Body of pancreas (tissue), 4 donors: ENCODE measurements at regions not wholly inside any gene's neighbourhood (a gene's known extent, or its start where the extent isn't known, plus 50 kb on each side); places are given as distances from the start of the nearest gene placed in this dataset.

ENCODE experiments used
- ATAC-seq: fragments of 150-250 bp; one replicate; pipeline ENCODE4 v1.9.1; 2016
- DNase-seq, 4 donors: peaks; one replicate each; pipeline ENCODE4 v3.0.0-alpha.2; 2019
- H3K27ac ChIP-seq, 4 donors: fragments of 200-600 bp; sonication (generic); 1 replicate in 3 of 4; 2 replicates in 1 of 4; pipeline versions ENCODE4 v1.5.1 to v1.6.1; 2016 to 2019; ENCODE audit warnings: mild to moderate bottlenecking in 1 of 4, mixed read lengths in 1 of 4, moderate library complexity in 1 of 4
- H3K27me3 ChIP-seq, 2 donors: fragments of 200-600 bp; sonication (generic); one replicate each; pipeline ENCODE4 v1.6.0; 2016; ENCODE audit warnings: mild to moderate bottlenecking in 1 of 2
- H3K36me3 ChIP-seq, 2 donors: fragments of 200-600 bp; sonication (generic); replicated peaks in 1 of 2; 2 replicates each; pipeline ENCODE4 v1.5.1; 2016; ENCODE audit warnings: low read depth in 2 of 2; ENCODE audit not compliant: insufficient read depth in 1 of 2
- H3K4me1 ChIP-seq: fragments of 200-600 bp; sonication (generic); one replicate; pipeline ENCODE4 v1.6.0; 2016
- H3K4me3 ChIP-seq, 2 donors: fragments of 200-600 bp; sonication (generic); 1 replicate in 1 of 2; 2 replicates in 1 of 2; pipeline ENCODE4 v1.5.1; 2016 to 2019
- H3K9me3 ChIP-seq, 3 donors: fragments of 200-600 bp; sonication (generic); 1 replicate in 2 of 3; 2 replicates in 1 of 3; pipeline ENCODE4 v1.5.1; 2016
- POLR2A ChIP-seq, 3 donors: fragments of 450-650 bp; IDR thresholded peaks; one replicate each; pipeline ENCODE4 v1.6.1; 2016; ENCODE audit warnings: antibody characterized with exemption in 3 of 3, mild to moderate bottlenecking in 2 of 3
- WGBS, 2 donors: methylation state at CpG; one replicate each; pipeline ENCODE4 v1.1.5; 2017; 5-methylcytosine and 5-hydroxymethylcytosine counted together
- intact Hi-C: fragments of 100-400 bp; cut with DNase I; formaldehyde crosslinking; loops from one replicate; pipeline ENCODE4 v1.15.1; 2023
- TF ChIP-seq, protein P1 (sequence below), 7 experiments: fragments of 450-650 bp in 4 of 7; fragments of 200-600 bp in 3 of 7; sonication (generic) in 3 of 7; IDR thresholded peaks; one replicate each; pipeline ENCODE4 v1.5.1; 2016 to 2019; ENCODE audit warnings: antibody characterized with exemption in 7 of 7

DNA sequence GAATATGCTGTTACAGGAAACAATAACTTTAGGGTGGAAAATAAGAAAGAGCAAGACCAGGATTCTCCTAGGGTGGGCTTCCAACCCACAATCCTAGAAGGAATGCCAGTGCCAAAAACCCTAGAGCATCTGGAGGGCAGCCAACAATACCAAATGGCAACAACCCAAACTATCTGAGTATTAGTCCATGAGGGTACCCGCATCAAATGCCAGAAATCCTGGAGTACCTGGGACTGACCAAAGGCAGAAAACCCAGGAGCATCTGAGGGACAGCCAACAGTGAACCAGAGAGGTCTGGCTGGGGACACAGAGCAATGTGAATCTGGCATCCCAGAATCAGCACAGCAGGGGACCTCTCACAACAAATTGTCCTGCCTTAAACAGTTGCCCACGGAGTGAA lies 126.3 kb downstream of the SCG2 start:
- intact Hi-C loops, result no loop called here
- Histone ChIP-seq H3K4me3 (no peak overlapping the region), H3K36me3 (no peaks in the 10 kb centered on the region), H3K4me1 (no peaks in the 10 kb centered on the region), H3K9me3 (no peaks in the 10 kb centered on the region), H3K27me3 (no peaks in the 10 kb centered on the region), H3K27ac (no peak overlapping the region)
- DNase-seq, result no peak
- TF ChIP-seq POLR2A (IDR thresholded peaks at IDR 0.05), result no peak
- TF ChIP-seq, protein P1, sequence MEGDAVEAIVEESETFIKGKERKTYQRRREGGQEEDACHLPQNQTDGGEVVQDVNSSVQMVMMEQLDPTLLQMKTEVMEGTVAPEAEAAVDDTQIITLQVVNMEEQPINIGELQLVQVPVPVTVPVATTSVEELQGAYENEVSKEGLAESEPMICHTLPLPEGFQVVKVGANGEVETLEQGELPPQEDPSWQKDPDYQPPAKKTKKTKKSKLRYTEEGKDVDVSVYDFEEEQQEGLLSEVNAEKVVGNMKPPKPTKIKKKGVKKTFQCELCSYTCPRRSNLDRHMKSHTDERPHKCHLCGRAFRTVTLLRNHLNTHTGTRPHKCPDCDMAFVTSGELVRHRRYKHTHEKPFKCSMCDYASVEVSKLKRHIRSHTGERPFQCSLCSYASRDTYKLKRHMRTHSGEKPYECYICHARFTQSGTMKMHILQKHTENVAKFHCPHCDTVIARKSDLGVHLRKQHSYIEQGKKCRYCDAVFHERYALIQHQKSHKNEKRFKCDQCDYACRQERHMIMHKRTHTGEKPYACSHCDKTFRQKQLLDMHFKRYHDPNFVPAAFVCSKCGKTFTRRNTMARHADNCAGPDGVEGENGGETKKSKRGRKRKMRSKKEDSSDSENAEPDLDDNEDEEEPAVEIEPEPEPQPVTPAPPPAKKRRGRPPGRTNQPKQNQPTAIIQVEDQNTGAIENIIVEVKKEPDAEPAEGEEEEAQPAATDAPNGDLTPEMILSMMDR (IDR thresholded peaks at IDR 0.05), result no peak
- WGBS, 2 donors, result 75 to 81% methylated on average over 2 of the region's 2 CpGs
- no peak for ATAC-seq

DNA sequence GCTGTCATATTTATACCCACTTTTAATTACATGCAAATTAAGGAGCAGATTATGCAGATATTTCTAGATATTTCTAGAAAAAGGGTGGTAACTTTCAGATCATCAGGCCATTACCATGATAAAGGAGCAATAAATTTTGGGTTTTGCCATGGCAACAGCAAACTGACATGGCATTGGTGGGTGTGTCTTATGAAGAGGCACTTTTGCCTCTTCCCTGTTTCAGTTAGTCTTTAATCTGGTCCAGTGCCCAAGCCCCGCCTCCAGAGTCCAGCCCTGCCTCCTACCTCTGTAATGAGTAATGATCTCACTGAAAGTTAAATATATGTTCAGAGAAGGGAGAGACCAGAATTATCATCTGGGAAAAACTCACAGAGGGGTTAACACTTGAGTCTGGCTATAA lies 124.8 kb downstream of the SCG2 start:
- Histone ChIP-seq H3K27ac (no peak overlapping the region), H3K27me3 (no peaks in the 10 kb centered on the region), H3K36me3 (no peaks in the 10 kb centered on the region), H3K4me3 (no peak overlapping the region), H3K9me3 (no peaks in the 10 kb centered on the region), H3K4me1 (no peaks in the 10 kb centered on the region)
- 83 to 100% methylated on average over 1 of the region's 1 CpG for WGBS, 2 donors
- ATAC-seq (no peak), DNase-seq (no peak)
- TF ChIP-seq POLR2A (IDR thresholded peaks at IDR 0.05), result no peak
- TF ChIP-seq, protein P1 (IDR thresholded peaks at IDR 0.05), result no peak
- intact Hi-C loops, result no loop called here

DNA sequence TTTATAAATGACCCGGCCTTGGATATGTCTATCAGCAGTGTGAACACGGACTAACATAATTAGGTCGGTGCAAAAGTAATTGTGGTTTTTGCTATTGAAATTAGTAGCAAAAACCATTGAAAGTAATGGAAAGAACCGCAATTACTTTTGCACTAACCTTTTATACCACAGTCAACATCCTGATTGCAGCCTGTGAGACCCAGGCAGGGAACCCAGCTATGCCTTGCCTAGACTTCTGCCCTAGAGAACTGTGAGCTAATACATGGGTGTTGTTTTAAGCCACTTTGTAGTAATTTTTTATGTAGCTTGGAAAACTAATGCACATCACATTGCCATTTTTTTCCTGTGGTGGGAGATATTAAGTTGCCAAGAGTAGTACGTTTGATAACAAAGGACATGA lies 120.7 kb downstream of the SCG2 start:
- Histone ChIP-seq H3K4me3 (no peak overlapping the region), H3K9me3 (no peaks in the 10 kb centered on the region), H3K4me1 (no peaks in the 10 kb centered on the region), H3K36me3 (no peaks in the 10 kb centered on the region), H3K27ac (no peak overlapping the region), H3K27me3 (no peaks in the 10 kb centered on the region)
- intact Hi-C loops, result no loop called here
- no peak for DNase-seq
- 73 to 74% methylated on average over 5 of the region's 5 CpGs for WGBS, 2 donors
- ATAC-seq, result no peak
- TF ChIP-seq, protein P1 (IDR thresholded peaks at IDR 0.05), result no peak
- TF ChIP-seq POLR2A (IDR thresholded peaks at IDR 0.05), result no peak

DNA sequence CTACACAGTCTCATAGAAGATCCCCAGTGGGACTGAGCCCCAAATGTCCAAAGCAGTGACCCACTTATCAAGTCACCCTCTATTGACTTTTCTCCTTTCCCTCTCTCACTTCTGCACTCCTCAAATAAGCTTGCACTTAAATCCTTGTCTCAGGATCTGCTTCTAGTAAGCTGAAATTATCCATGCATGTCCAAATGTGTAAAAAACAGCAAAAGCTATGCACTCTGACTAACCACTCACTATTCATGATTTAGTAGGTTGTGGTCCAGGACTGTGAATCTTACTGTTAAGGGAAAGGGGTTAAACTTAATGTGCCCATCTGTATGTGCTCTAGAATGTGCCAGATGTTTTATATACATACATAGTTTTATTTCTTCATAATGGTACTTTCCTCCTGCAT lies 115.4 kb downstream of the SCG2 start:
- Histone ChIP-seq H3K36me3 (no peaks in the 10 kb centered on the region), H3K4me3 (no peak overlapping the region), H3K27ac (no peak overlapping the region), H3K27me3 (no peaks in the 10 kb centered on the region), H3K4me1 (no peaks in the 10 kb centered on the region), H3K9me3 (no peaks in the 10 kb centered on the region)
- intact Hi-C loops, result no loop called here
- TF ChIP-seq, protein P1 (IDR thresholded peaks at IDR 0.05), result no peak
- TF ChIP-seq POLR2A (IDR thresholded peaks at IDR 0.05), result no peak
- ATAC-seq (no peak), DNase-seq (no peak)

DNA sequence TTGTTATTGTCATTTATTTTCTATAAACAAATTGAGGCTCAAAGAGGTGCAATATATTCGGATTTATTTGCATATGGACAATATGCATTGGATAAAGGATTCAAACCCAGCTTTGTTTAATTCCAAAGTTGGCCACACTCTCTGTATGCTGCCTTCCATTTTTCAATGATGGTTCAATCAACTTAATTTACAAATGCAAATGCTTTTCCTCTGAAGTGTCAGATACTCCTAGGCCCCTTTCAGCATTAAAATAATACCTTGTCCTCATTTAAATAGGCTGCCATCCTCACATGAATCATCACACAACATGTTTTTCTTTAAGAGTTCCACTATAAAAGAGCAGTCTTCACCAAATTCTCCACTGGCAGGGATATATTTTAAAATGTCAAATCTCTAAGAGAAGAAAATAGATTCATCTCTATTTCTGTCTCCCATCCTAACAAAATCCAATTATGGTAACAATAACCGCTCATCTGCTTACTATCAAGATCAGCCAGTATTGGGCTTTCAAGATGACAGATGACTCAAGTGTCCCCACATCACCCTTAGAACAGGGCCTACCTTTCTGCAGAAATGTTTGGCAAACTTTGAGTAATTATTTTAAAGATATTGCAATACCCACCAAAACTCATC lies 114.8 kb downstream of the SCG2 start:
- Histone ChIP-seq H3K27me3 (no peaks in the 10 kb centered on the region), H3K4me1 (no peaks in the 10 kb centered on the region), H3K27ac (no peak overlapping the region), H3K9me3 (no peaks in the 10 kb centered on the region), H3K4me3 (no peak overlapping the region), H3K36me3 (no peaks in the 10 kb centered on the region)
- 53 to 72% methylated on average over 2 of the region's 2 CpGs for WGBS, 2 donors
- DNase-seq (no peak), ATAC-seq (no peak)
- no peak for TF ChIP-seq POLR2A (IDR thresholded peaks at IDR 0.05)
- TF ChIP-seq, protein P1 (IDR thresholded peaks at IDR 0.05), result no peak
- intact Hi-C loops, result no loop called here
